Adrenal gland (tissue), 5 donors: ENCODE measurements at regions not wholly inside any gene's neighbourhood (a gene's known extent, or its start where the extent isn't known, plus 50 kb on each side); places are given as distances from the start of the nearest gene placed in this dataset.

ENCODE experiments used
- CTCF ChIP-seq, 6 experiments: fragments of 450-650 bp in 4 of 6; fragments of 200-600 bp in 2 of 6; sonication (generic) in 1 of 6; IDR thresholded peaks; 1 replicate in 5 of 6; 2 replicates in 1 of 6; pipeline versions ENCODE4 v1.5.1 to v1.8.0; 2016 to 2021; ENCODE audit warnings: antibody characterized with exemption in 6 of 6, mild to moderate bottlenecking in 2 of 6, moderate library complexity in 1 of 6
- POLR2A ChIP-seq, 2 donors: fragments of 450-650 bp; IDR thresholded peaks; one replicate each; pipeline ENCODE4 v1.6.1; 2017; ENCODE audit warnings: antibody characterized with exemption in 2 of 2, mild to moderate bottlenecking in 2 of 2, moderate library complexity in 1 of 2
- donor health status: DM: no; HTN: no; CAD: no.

- no peak for TF ChIP-seq CTCF (IDR thresholded peaks at IDR 0.05)
- TF ChIP-seq POLR2A (IDR thresholded peaks at IDR 0.05): no peak
These were observed 104.9 kb upstream of the PRDM1 start for GRCh38 chr6:105981002-105981887.
